Keratinocyte (primary cell): ENCODE measurements at regions not wholly inside any gene's neighbourhood (a gene's known extent, or its start where the extent isn't known, plus 50 kb on each side); places are given as distances from the start of the nearest gene placed in this dataset.

Experiments
- DNase-seq: peaks from one replicate; pipeline ENCODE4 v3.0.0-alpha.2; 2011; ENCODE audit warnings: low read depth, missing footprints, low spot score
- FAIRE-seq: peaks from 2 replicates; lab custom pipeline; 2011; peaks lifted over from hg19 to GRCh38; lab: Jason Lieb, UNC
- H2AFZ ChIP-seq: 2 replicates; pipeline ENCODE4 v1.6.0; 2012; ENCODE audit warnings: low read length, control low read depth, inconsistent platforms; ENCODE audit not compliant: control insufficient read depth
- H3K27ac ChIP-seq: 2 replicates; pipeline ENCODE4 v1.5.1; 2011; ENCODE audit warnings: low read length; ENCODE audit not compliant: control insufficient read depth, insufficient read depth
- H3K27me3 ChIP-seq: 3 replicates; pipeline ENCODE4 v1.6.0; 2011; ENCODE audit warnings: low read length; ENCODE audit not compliant: control insufficient read depth, insufficient read depth; ENCODE audit errors: extremely low read depth
- H3K36me3 ChIP-seq, 2 experiments: 2 replicates in 1 of 2; 3 replicates in 1 of 2; pipeline ENCODE4 v1.5.1; 2011; ENCODE audit warnings: low read length in 2 of 2, mild to moderate bottlenecking in 1 of 2; ENCODE audit not compliant: control insufficient read depth in 2 of 2, insufficient read depth in 2 of 2; ENCODE audit errors: extremely low read depth in 1 of 2
- H3K4me1 ChIP-seq: 3 replicates; pipeline ENCODE4 v1.5.1; 2011; ENCODE audit warnings: low read length; ENCODE audit not compliant: control insufficient read depth, insufficient read depth; ENCODE audit errors: extremely low read depth
- H3K4me2 ChIP-seq: 3 replicates; pipeline ENCODE4 v1.6.0; 2011; ENCODE audit warnings: low read depth, low read length; ENCODE audit not compliant: control insufficient read depth, insufficient read depth; ENCODE audit errors: extremely low read depth
- H3K4me3 ChIP-seq, 3 experiments: fragments of 200-600 bp in 1 of 3; sonication (generic) in 1 of 3; 2 replicates in 2 of 3; 3 replicates in 1 of 3; pipeline ENCODE4 v1.5.1; 2011 to 2016; ENCODE audit warnings: low read length in 3 of 3, mild to moderate bottlenecking in 3 of 3, control low read depth in 2 of 3, inconsistent platforms in 1 of 3, low read depth in 1 of 3, mixed read lengths in 1 of 3, mixed run types in 1 of 3, moderate library complexity in 1 of 3; ENCODE audit not compliant: control insufficient read depth in 2 of 3, insufficient read depth in 2 of 3; ENCODE audit errors: extremely low read depth in 1 of 3
- H3K79me2 ChIP-seq: 2 replicates; pipeline ENCODE4 v1.6.0; 2012; ENCODE audit warnings: low read length; ENCODE audit not compliant: control insufficient read depth, insufficient read depth
- H3K9ac ChIP-seq: 3 replicates; pipeline ENCODE4 v1.6.0; 2011; ENCODE audit warnings: low read length; ENCODE audit not compliant: control insufficient read depth, insufficient read depth; ENCODE audit errors: extremely low read depth
- H3K9me1 ChIP-seq: 3 replicates; pipeline ENCODE4 v1.6.0; 2011; ENCODE audit warnings: low read length; ENCODE audit not compliant: control insufficient read depth, insufficient read depth; ENCODE audit errors: extremely low read depth
- H3K9me3 ChIP-seq: 2 replicates; pipeline ENCODE4 v1.5.1; 2012; ENCODE audit warnings: low read depth, low read length; ENCODE audit not compliant: control insufficient read depth
- H4K20me1 ChIP-seq: 3 replicates; pipeline ENCODE4 v1.6.0; 2011; ENCODE audit warnings: low read length; ENCODE audit not compliant: control insufficient read depth, insufficient read depth; ENCODE audit errors: extremely low read depth
- CTCF ChIP-seq, 3 experiments: IDR thresholded peaks in 1 of 3; conservative IDR thresholded peaks in 1 of 3; optimal IDR thresholded peaks in 1 of 3; 2 replicates in 2 of 3; 3 replicates in 1 of 3; pipeline versions ENCODE3 to v1.5.1; 2011; ENCODE audit warnings: low read length in 3 of 3, mild to moderate bottlenecking in 3 of 3, moderate library complexity in 2 of 3, control low read depth in 1 of 3, inconsistent platforms in 1 of 3; ENCODE audit not compliant: insufficient read depth in 2 of 3; ENCODE audit errors: extremely low read depth in 1 of 3
- EZH2 ChIP-seq: IDR thresholded peaks from one replicate; pipeline ENCODE4 v1.6.1; 2012; ENCODE audit warnings: inconsistent platforms, mild to moderate bottlenecking, low read length, moderate library complexity
- dilution Hi-C: fragments of 300-500 bp; cut with MboI; formaldehyde crosslinking; loops from one replicate; pipeline ENCODE4 v1.7.0; 2020; ENCODE audit warnings: low sequenced_read_pairs; ENCODE audit not compliant: extremely low pct_ligation_motif_present

- TF ChIP-seq EZH2 (no peak), CTCF (optimal IDR thresholded peaks at IDR 0.05 in 1 of 3, IDR thresholded peaks at IDR 0.05 in 1 of 3, conservative IDR thresholded peaks at IDR 0.05 in 1 of 3; ENCODE audit: extremely low read depth in 1 of 3, insufficient read depth in 2 of 3, low read length in 3 of 3) (no peak)
- DNase-seq (no peak), FAIRE-seq (no peak)
- dilution Hi-C loops = no loop called here
- Histone ChIP-seq H3K4me3 (no peak overlapping the region), H3K36me3 (no peaks in the 10 kb centered on the region), H2AFZ (no peak overlapping the region), H4K20me1 (no peaks in the 10 kb centered on the region), H3K27me3 (no peaks in the 10 kb centered on the region), H3K4me2 (no peak overlapping the region), H3K27ac (no peak overlapping the region), H3K9me3 (no peaks in the 10 kb centered on the region), H3K4me1 (no peaks in the 10 kb centered on the region), H3K9me1 (no peaks in the 10 kb centered on the region), H3K79me2 (no peaks in the 10 kb centered on the region), H3K9ac (no peak overlapping the region)
Measured at GRCh38 chr3:22029480-22029879, 278.5 kb upstream of the ZNF385D start.

GRCh38 chr3:22039161-22039560, 288.2 kb upstream of the ZNF385D start:
- no peaks in the 10 kb centered on the region for H3K36me3 ChIP-seq
- FAIRE-seq = no peak

More at GRCh38 chr3:22039161-22039560, 288.2 kb upstream of the ZNF385D start:
- DNase-seq = no peak
- Histone ChIP-seq H3K4me1 (no peaks in the 10 kb centered on the region), H3K4me2 (no peak overlapping the region), H3K27me3 (no peaks in the 10 kb centered on the region), H3K9me3 (no peaks in the 10 kb centered on the region), H3K4me3 (no peak overlapping the region), H3K79me2 (no peaks in the 10 kb centered on the region), H2AFZ (no peak overlapping the region), H3K27ac (no peak overlapping the region), H4K20me1 (no peaks in the 10 kb centered on the region), H3K9me1 (no peaks in the 10 kb centered on the region), H3K9ac (no peak overlapping the region)
- dilution Hi-C loops = no loop called here
- TF ChIP-seq EZH2 = no peak
- no peak for TF ChIP-seq CTCF (optimal IDR thresholded peaks at IDR 0.05 in 1 of 3, IDR thresholded peaks at IDR 0.05 in 1 of 3, conservative IDR thresholded peaks at IDR 0.05 in 1 of 3; ENCODE audit: extremely low read depth in 1 of 3, insufficient read depth in 2 of 3, low read length in 3 of 3)
